GM18861 (cell line): ENCODE measurements at regions not wholly inside any gene's neighbourhood (a gene's known extent, or its start where the extent isn't known, plus 50 kb on each side); places are given as distances from the start of the nearest gene placed in this dataset.

Experiments used
- ATAC-seq: cut with Tn5 transposase; IDR thresholded peaks from one replicate; pipeline ENCODE4 v1.9.1; 2021; ENCODE audit not compliant: unreplicated experiment

GRCh38 chr6:95240514-95240913 is 336.8 kb upstream of the MANEA start:
- no peak for ATAC-seq

GRCh38 chr6:95242560-95242959 is 334.8 kb upstream of the MANEA start:
- ATAC-seq = no peak

GRCh38 chr6:95243053-95243452 is 334.3 kb upstream of the MANEA start:
- ATAC-seq = no peak

- no peak for ATAC-seq
Measured at GRCh38 chr6:95244751-95245150, 332.6 kb upstream of the MANEA start.

GRCh38 chr6:95248499-95248898 is 328.8 kb upstream of the MANEA start:
- ATAC-seq = no peak

GRCh38 chr6:95249175-95249574 is 328.2 kb upstream of the MANEA start:
- no peak for ATAC-seq

GRCh38 chr6:95249661-95250060 is 327.7 kb upstream of the MANEA start:
- no peak for ATAC-seq

- no peak for ATAC-seq
Measured at GRCh38 chr6:95263840-95264239, 313.5 kb upstream of the MANEA start.

- no peak for ATAC-seq
Measured at GRCh38 chr6:95266537-95267258, 310.6 kb upstream of the MANEA start.

GRCh38 chr6:95274686-95275235 is 302.6 kb upstream of the MANEA start:
- no peak for ATAC-seq

GRCh38 chr6:95279616-95280015 is 297.7 kb upstream of the MANEA start:
- no peak for ATAC-seq

GRCh38 chr6:95280686-95281273 is 296.6 kb upstream of the MANEA start:
- no peak for ATAC-seq

- ATAC-seq = no peak
Measured at GRCh38 chr6:95285881-95286280, 291.5 kb upstream of the MANEA start.

GRCh38 chr6:95286874-95287273 is 290.5 kb upstream of the MANEA start:
- ATAC-seq = no peak

GRCh38 chr6:95288251-95288650 is 289.1 kb upstream of the MANEA start:
- ATAC-seq = no peak

GRCh38 chr6:95292011-95292410 is 285.3 kb upstream of the MANEA start:
- no peak for ATAC-seq

GRCh38 chr6:95293257-95293656 is 284.1 kb upstream of the MANEA start:
- no peak for ATAC-seq

GRCh38 chr6:95294043-95294442 is 283.3 kb upstream of the MANEA start:
- no peak for ATAC-seq

GRCh38 chr6:95309545-95309944 is 267.8 kb upstream of the MANEA start:
- no peak for ATAC-seq

GRCh38 chr6:95318137-95318536 is 259.2 kb upstream of the MANEA start:
- no peak for ATAC-seq

GRCh38 chr6:95321126-95321525 is 256.2 kb upstream of the MANEA start:
- no peak for ATAC-seq

- ATAC-seq = no peak
Measured at GRCh38 chr6:95325916-95326315, 251.4 kb upstream of the MANEA start.

GRCh38 chr6:95328231-95328630 is 249.1 kb upstream of the MANEA start:
- ATAC-seq = no peak
